K562 (cell line): ENCODE measurements at regions not wholly inside any gene's neighbourhood (a gene's known extent, or its start where the extent isn't known, plus 50 kb on each side); places are given as distances from the start of the nearest gene placed in this dataset.

Experiments used
- ATAC-seq: fragments of 200-7000 bp; cut with Tn5 transposase; 3 replicates; pipeline ENCODE4 v1.9.1; 2020; ENCODE audit warnings: moderate library complexity
- BruUV-seq: library from RNA; stranded (reverse); fragments of 400-500 nt; replicated peaks from 2 replicates; lab custom pipeline; 2021; lab: Mats Ljungman, UMichigan
- CTCF ChIA-PET: fragments of 300-600 bp; formaldehyde crosslinking; extraction: SDS; loops from one replicate; lab custom pipeline; 2021; ENCODE audit warnings: low intra/inter-chr PET ratio; lab: Yijun Ruan, JAX
- POLR2A ChIA-PET: fragments of 300-600, 350-650 bp; sonication (Branson Sonifier 250); formaldehyde crosslinking; extraction: SDS; loops from one replicate; lab custom pipeline; 2021; ENCODE audit warnings: antibody characterized with exemption, inconsistent platforms; lab: Yijun Ruan, JAX
- DNase-seq, 4 experiments: peaks; one replicate each; pipeline versions ENCODE4 v3.0.0 to v3.0.0-alpha.2; 2011 to 2018; ENCODE audit warnings: low spot score in 3 of 4, mixed read lengths in 3 of 4; ENCODE audit errors: extremely low read depth in 1 of 4
- FAIRE-seq: peaks from 2 replicates; lab custom pipeline; 2011; peaks lifted over from hg19 to GRCh38; lab: Jason Lieb, UNC
- H2AFZ ChIP-seq: 2 replicates; pipeline ENCODE4 v1.6.0; 2011; ENCODE audit warnings: low read depth, low read length, control low read depth, inconsistent platforms
- H3K27ac ChIP-seq: fragments of 200-600 bp; 3 replicates; pipeline ENCODE4 v1.8.0; 2011; ENCODE audit warnings: low read depth, mild to moderate bottlenecking, control low read depth, inconsistent platforms, low read length, moderate library complexity, mixed read lengths; ENCODE audit errors: extremely low read depth
- H3K27me3 ChIP-seq, 2 experiments: fragments of 300-600 bp in 1 of 2; 2 replicates in 1 of 2; 3 replicates in 1 of 2; pipeline versions ENCODE4 v1.6.0 to v1.8.0; 2011; ENCODE audit warnings: inconsistent platforms in 2 of 2, low read length in 2 of 2, mild to moderate bottlenecking in 1 of 2, mixed read lengths in 1 of 2, moderate library complexity in 1 of 2; ENCODE audit not compliant: control insufficient read depth in 2 of 2, insufficient read depth in 2 of 2
- H3K36me3 ChIP-seq: fragments of 300-600 bp; 3 replicates; pipeline ENCODE4 v1.8.0; 2011; ENCODE audit warnings: mild to moderate bottlenecking, low read length, inconsistent platforms; ENCODE audit not compliant: control insufficient read depth, insufficient read depth
- H3K4me1 ChIP-seq, 2 experiments: fragments of 200-600 bp in 1 of 2; replicated peaks in 1 of 2; 2 replicates in 1 of 2; 3 replicates in 1 of 2; pipeline versions ENCODE4 v1.5.1 to v1.8.0; 2011; ENCODE audit warnings: inconsistent platforms in 2 of 2, low read length in 2 of 2, mild to moderate bottlenecking in 1 of 2, mixed read lengths in 1 of 2, moderate library complexity in 1 of 2; ENCODE audit not compliant: control insufficient read depth in 2 of 2, insufficient read depth in 2 of 2
- H3K4me2 ChIP-seq: 2 replicates; pipeline ENCODE4 v1.6.1; 2011; ENCODE audit warnings: low read length, control low read depth, inconsistent platforms, mixed read lengths; ENCODE audit not compliant: insufficient read depth
- H3K4me3 ChIP-seq: fragments of 200-600 bp; sonication (generic), shearing (Covaris generic); 2 replicates; pipeline ENCODE4 v1.5.1; 2016; ENCODE audit warnings: control low read depth, inconsistent platforms
- H3K79me2 ChIP-seq: fragments of 200-600 bp; 3 replicates; pipeline ENCODE4 v1.8.0; 2011; ENCODE audit warnings: low read length, inconsistent platforms; ENCODE audit not compliant: control insufficient read depth, insufficient read depth
- H3K9ac ChIP-seq, 2 experiments: 2 replicates each; pipeline versions ENCODE4 v1.6.0 to v1.6.1; 2011; ENCODE audit warnings: low read depth in 2 of 2, low read length in 2 of 2, control low read depth in 1 of 2, inconsistent platforms in 1 of 2, mild to moderate bottlenecking in 1 of 2, mixed read lengths in 1 of 2; ENCODE audit not compliant: insufficient read depth in 1 of 2
- H3K9me1 ChIP-seq: one replicate; pipeline ENCODE4 v1.6.0; 2011; ENCODE audit warnings: inconsistent platforms, mild to moderate bottlenecking, low read length, moderate library complexity; ENCODE audit not compliant: control insufficient read depth, insufficient read depth
- H3K9me3 ChIP-seq: replicated peaks from 2 replicates; pipeline ENCODE4 v1.5.1; 2011; ENCODE audit warnings: low read depth, low read length, inconsistent platforms; ENCODE audit not compliant: control insufficient read depth, insufficient read depth
- H4K20me1 ChIP-seq: replicated peaks from 2 replicates; pipeline ENCODE4 v1.6.1; 2011; ENCODE audit warnings: low read length, inconsistent platforms, mixed read lengths; ENCODE audit not compliant: control insufficient read depth, insufficient read depth
- HMG20B ChIP-seq: fragments of 250-450 bp; sonication (Bioruptor Pico); IDR thresholded peaks from 2 replicates; pipeline ENCODE4 v1.5.0; 2021; ENCODE audit warnings: mild to moderate bottlenecking
- KDM5B ChIP-seq: fragments of 200-600 bp; sonication (generic); IDR thresholded peaks from 2 replicates; pipeline ENCODE4 v1.6.1; 2012; ENCODE audit warnings: low read depth, mild to moderate bottlenecking, moderate library complexity, low read length, control low read depth, inconsistent platforms; ENCODE audit not compliant: insufficient replicate concordance
- KLF13 ChIP-seq: fragments of 450-650 bp; IDR thresholded peaks from 2 replicates; pipeline ENCODE4 v1.6.1; 2016; ENCODE audit warnings: missing genetic modification characterization, low read depth, mild to moderate bottlenecking, missing compliant biosample characterization, moderate library complexity, borderline replicate concordance
- MECOM ChIP-seq: fragments of 250-450 bp; sonication (Bioruptor Pico); IDR thresholded peaks from 2 replicates; pipeline ENCODE4 v1.8.0; 2022; ENCODE audit warnings: inconsistent platforms
- MEIS2 ChIP-seq: fragments of 450-650 bp; IDR thresholded peaks from 2 replicates; pipeline ENCODE4 v1.6.1; 2014; ENCODE audit warnings: mild to moderate bottlenecking; ENCODE audit not compliant: partially characterized antibody
- MYC ChIP-seq, 2 experiments: fragments of 250-450 bp in 1 of 2; sonication (Bioruptor Pico) in 1 of 2; IDR thresholded peaks; 2 replicates each; pipeline versions ENCODE4 v1.5.1 to v1.6.1; 2012 to 2021; ENCODE audit warnings: low read depth in 2 of 2, borderline replicate concordance in 1 of 2, improper control_type of control experiment in 1 of 2, low read length in 1 of 2, mild to moderate bottlenecking in 1 of 2, moderate library complexity in 1 of 2
- SRSF7 ChIP-seq: fragments of 200-400 bp; formaldehyde crosslinking; optimal IDR thresholded peaks from 2 replicates; pipeline ENCODE3; 2017; ENCODE audit warnings: mild to moderate bottlenecking, low read depth, low read length
- SUPT5H ChIP-seq: fragments of 450-650 bp; IDR thresholded peaks from 2 replicates; pipeline ENCODE4 v1.6.1; 2016
- TAF15 ChIP-seq: fragments of 200-400 bp; formaldehyde crosslinking; IDR thresholded peaks from 2 replicates; pipeline ENCODE4 v1.6.1; 2017; ENCODE audit warnings: mild to moderate bottlenecking, low read depth, low read length, moderate library complexity
- TRIM28 ChIP-seq: fragments of 450-650 bp; IDR thresholded peaks from 2 replicates; pipeline ENCODE4 v1.6.1; 2017
- ZEB2 ChIP-seq: fragments of 450-650 bp; IDR thresholded peaks from 2 replicates; pipeline ENCODE4 v1.6.1; 2016
- ZNF23 ChIP-seq: fragments of 250-450 bp; sonication (Bioruptor Pico); IDR thresholded peaks from 2 replicates; pipeline ENCODE4 v1.4.0; 2020; ENCODE audit warnings: mild to moderate bottlenecking
- ZNF232 ChIP-seq: sonication (generic); formaldehyde crosslinking; IDR thresholded peaks from 2 replicates; pipeline ENCODE4 v1.8.0; 2022; ENCODE audit warnings: mild to moderate bottlenecking, missing genetic modification reagents
- ZNF3 ChIP-seq: fragments of 250-450 bp; sonication (Bioruptor Pico); IDR thresholded peaks from 2 replicates; pipeline ENCODE4 v1.5.0; 2021; ENCODE audit warnings: mild to moderate bottlenecking, moderate library complexity
- ZNF695 ChIP-seq: fragments of 450-650 bp; formaldehyde crosslinking; IDR thresholded peaks from 2 replicates; pipeline ENCODE4 v1.4.0; 2020; ENCODE audit warnings: mild to moderate bottlenecking, moderate library complexity
- WGBS: fragments of 100-300 bp; shearing (Covaris generic); methylation state at CpG from one replicate; pipeline ENCODE4 v1.1.6; 2016; ENCODE audit warnings: low coverage, mixed read lengths; ENCODE audit not compliant: insufficient coverage; ENCODE audit errors: missing lambda C conversion rate; 5-methylcytosine and 5-hydroxymethylcytosine counted together
- in situ Hi-C: fragments of 300-500 bp; cut with MboI; formaldehyde crosslinking; loops from 4 replicates; pipeline ENCODE4 v1.15.0; 2018; ENCODE audit warnings: inconsistent platforms, mixed read lengths
- intact Hi-C: fragments of 100-400 bp; cut with micrococcal nuclease; formaldehyde crosslinking; loops from 2 replicates; pipeline ENCODE4 v1.14.2; 2022
- TF ChIP-seq, protein P1 (sequence below): sonication (generic); formaldehyde crosslinking; IDR thresholded peaks from 2 replicates; pipeline ENCODE4 v1.9.0; 2022; ENCODE audit warnings: mild to moderate bottlenecking, missing genetic modification reagents
- TF ChIP-seq, protein P2 (sequence below): fragments of 450-650 bp; IDR thresholded peaks from 2 replicates; pipeline ENCODE4 v1.6.1; 2016
- TF ChIP-seq, protein P3 (sequence below): fragments of 250-450 bp; sonication (Bioruptor Pico); IDR thresholded peaks from 2 replicates; pipeline ENCODE4 v1.4.0; 2020

DNA sequence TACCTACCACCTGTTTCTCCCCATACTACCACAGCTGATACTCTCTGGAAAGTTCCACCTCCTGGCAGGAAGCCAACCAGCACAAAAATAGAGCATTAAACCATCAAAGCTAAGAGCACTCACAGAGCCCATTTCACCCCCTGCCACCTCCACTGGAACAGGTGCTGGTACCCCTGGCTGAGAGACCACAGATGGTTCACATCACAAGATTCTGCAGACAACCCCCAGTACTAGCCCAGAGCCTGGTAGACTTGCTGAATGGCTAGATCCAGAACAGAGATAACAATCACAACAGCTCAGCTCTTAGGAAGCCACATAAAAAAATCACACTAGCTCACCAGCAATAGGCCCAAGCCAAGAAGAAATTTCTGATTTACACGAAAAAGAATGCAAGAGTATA lies 855.2 kb downstream of the FSCB start:
- TF ChIP-seq KLF13 (tag): no peak
- no peak for TF ChIP-seq KDM5B
- TF ChIP-seq MYC (IDR thresholded peaks at IDR 0.05; ENCODE audit: low read depth, low read length): no peak
- no peak for TF ChIP-seq MYC (CRISPR knock-in tag; IDR thresholded peaks at IDR 0.05; ENCODE audit: borderline replicate concordance, low read depth)
- TF ChIP-seq, protein P1, sequence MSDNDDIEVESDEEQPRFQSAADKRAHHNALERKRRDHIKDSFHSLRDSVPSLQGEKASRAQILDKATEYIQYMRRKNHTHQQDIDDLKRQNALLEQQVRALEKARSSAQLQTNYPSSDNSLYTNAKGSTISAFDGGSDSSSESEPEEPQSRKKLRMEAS (CRISPR knock-in tag): no peak
- no peak for TF ChIP-seq SRSF7
- no peak for TF ChIP-seq HMG20B (CRISPR knock-in tag)
- no peak for TF ChIP-seq MECOM (CRISPR knock-in tag)
- TF ChIP-seq, protein P2, sequence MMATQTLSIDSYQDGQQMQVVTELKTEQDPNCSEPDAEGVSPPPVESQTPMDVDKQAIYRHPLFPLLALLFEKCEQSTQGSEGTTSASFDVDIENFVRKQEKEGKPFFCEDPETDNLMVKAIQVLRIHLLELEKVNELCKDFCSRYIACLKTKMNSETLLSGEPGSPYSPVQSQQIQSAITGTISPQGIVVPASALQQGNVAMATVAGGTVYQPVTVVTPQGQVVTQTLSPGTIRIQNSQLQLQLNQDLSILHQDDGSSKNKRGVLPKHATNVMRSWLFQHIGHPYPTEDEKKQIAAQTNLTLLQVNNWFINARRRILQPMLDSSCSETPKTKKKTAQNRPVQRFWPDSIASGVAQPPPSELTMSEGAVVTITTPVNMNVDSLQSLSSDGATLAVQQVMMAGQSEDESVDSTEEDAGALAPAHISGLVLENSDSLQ: no peak
- TF ChIP-seq TAF15: no peak
- TF ChIP-seq MEIS2: no peak
- TF ChIP-seq ZNF232 (CRISPR knock-in tag): no peak
- no peak for TF ChIP-seq TRIM28
- no peak for TF ChIP-seq ZNF3 (CRISPR knock-in tag)
- TF ChIP-seq ZNF23 (CRISPR knock-in tag): no peak
- no peak for TF ChIP-seq ZEB2
- TF ChIP-seq ZNF695: no peak
- TF ChIP-seq, protein P3, sequence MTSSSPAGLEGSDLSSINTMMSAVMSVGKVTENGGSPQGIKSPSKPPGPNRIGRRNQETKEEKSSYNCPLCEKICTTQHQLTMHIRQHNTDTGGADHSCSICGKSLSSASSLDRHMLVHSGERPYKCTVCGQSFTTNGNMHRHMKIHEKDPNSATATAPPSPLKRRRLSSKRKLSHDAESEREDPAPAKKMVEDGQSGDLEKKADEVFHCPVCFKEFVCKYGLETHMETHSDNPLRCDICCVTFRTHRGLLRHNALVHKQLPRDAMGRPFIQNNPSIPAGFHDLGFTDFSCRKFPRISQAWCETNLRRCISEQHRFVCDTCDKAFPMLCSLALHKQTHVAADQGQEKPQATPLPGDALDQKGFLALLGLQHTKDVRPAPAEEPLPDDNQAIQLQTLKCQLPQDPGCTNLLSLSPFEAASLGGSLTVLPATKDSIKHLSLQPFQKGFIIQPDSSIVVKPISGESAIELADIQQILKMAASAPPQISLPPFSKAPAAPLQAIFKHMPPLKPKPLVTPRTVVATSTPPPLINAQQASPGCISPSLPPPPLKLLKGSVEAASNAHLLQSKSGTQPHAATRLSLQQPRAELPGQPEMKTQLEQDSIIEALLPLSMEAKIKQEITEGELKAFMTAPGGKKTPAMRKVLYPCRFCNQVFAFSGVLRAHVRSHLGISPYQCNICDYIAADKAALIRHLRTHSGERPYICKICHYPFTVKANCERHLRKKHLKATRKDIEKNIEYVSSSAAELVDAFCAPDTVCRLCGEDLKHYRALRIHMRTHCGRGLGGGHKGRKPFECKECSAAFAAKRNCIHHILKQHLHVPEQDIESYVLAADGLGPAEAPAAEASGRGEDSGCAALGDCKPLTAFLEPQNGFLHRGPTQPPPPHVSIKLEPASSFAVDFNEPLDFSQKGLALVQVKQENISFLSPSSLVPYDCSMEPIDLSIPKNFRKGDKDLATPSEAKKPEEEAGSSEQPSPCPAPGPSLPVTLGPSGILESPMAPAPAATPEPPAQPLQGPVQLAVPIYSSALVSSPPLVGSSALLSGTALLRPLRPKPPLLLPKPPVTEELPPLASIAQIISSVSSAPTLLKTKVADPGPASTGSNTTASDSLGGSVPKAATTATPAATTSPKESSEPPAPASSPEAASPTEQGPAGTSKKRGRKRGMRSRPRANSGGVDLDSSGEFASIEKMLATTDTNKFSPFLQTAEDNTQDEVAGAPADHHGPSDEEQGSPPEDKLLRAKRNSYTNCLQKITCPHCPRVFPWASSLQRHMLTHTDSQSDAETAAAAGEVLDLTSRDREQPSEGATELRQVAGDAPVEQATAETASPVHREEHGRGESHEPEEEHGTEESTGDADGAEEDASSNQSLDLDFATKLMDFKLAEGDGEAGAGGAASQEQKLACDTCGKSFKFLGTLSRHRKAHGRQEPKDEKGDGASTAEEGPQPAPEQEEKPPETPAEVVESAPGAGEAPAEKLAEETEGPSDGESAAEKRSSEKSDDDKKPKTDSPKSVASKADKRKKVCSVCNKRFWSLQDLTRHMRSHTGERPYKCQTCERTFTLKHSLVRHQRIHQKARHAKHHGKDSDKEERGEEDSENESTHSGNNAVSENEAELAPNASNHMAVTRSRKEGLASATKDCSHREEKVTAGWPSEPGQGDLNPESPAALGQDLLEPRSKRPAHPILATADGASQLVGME (CRISPR knock-in tag): no peak
- no peak for TF ChIP-seq SUPT5H
- TF ChIP-seq, all 486 proteins: peak for 0
- FAIRE-seq: no peak
- H3K9me1 ChIP-seq: no peaks in the 10 kb centered on the region

More for the DNA sequence above, 855.2 kb downstream of the FSCB start:
- no peaks in the 10 kb centered on the region for H3K36me3 ChIP-seq
- in situ Hi-C loops: no loop called here
- intact Hi-C loops: no loop called here
- no peak overlapping the region for H3K4me3 ChIP-seq
- H3K79me2 ChIP-seq: no peaks in the 10 kb centered on the region
- H3K4me1 ChIP-seq: no peaks in the 10 kb centered on the region
- H3K9me3 ChIP-seq: 0 out of 2 replicates have a peak, but pooled peaks cover 2% of the 10 kb centered on the region
- 17% methylated on average over 1 of the region's 1 CpG for WGBS
- no peak overlapping the region for H3K4me2 ChIP-seq
- DNase-seq: no peak
- H2AFZ ChIP-seq: no peak overlapping the region
- no TSS peak for BruUV-seq
- H3K27ac ChIP-seq: no peak overlapping the region
- no peak for ATAC-seq
- CTCF ChIA-PET: no interaction called here
- H3K27me3 ChIP-seq: no peaks in the 10 kb centered on the region
- POLR2A ChIA-PET: no interaction called here
- no peaks in the 10 kb centered on the region for H4K20me1 ChIP-seq
- H3K9ac ChIP-seq: no peak overlapping the region
